HPDE6-E6E7 (cell line): ENCODE measurements at regions not wholly inside any gene's neighbourhood (a gene's known extent, or its start where the extent isn't known, plus 50 kb on each side); places are given as distances from the start of the nearest gene placed in this dataset.
"Not testable (repeated sequence)": the region's sequence is repeated elsewhere in the genome, so short reads cannot be mapped to it uniquely, and the experiment has no call there.

Experiments used
- DNase-seq: peaks from one replicate; pipeline ENCODE4 v3.0.0; 2011; ENCODE audit warnings: missing footprints; ENCODE audit errors: extremely low spot score

DNA sequence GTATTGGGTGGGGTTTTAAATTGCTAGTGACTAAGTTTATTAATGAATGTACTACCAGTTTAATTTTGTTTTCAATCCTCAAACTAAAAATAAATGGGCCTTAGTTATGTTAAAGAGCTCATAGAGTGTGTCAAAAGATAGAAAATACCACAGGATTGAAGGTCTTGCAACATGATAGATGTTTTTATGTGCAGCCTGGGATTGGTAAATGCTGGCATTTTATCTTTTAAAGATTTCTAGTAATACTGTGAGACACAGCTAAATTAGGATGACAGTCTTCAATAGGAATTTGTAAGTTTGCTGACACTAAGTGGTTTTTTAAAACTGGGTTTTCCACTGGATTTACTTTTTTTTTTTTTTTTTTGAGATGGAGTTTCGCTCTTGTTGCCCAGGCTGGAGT is 122.3 kb downstream of the HAUS1 start:
- no peak for DNase-seq

DNA sequence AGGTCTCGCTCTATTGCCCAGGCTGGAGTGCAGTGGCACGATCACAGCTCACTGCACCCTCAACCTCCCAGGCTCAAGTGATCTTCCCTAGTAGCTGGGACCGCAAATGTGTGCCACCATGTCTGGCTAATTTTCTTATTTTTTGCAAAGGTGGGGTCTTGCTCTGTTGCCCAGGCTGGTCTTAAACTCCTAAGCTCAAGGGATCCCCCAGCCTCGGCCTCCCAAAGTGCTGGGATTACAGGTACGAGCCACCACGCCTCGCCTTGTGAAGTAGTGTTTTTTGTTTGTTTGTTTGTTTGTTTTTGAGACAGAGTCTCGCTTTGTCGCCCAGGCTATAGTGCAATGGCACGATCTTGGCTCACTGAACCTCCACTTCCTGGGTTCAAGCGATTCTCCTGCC is 125.5 kb downstream of the HAUS1 start:
- DNase-seq: not testable (repeated sequence)

DNA sequence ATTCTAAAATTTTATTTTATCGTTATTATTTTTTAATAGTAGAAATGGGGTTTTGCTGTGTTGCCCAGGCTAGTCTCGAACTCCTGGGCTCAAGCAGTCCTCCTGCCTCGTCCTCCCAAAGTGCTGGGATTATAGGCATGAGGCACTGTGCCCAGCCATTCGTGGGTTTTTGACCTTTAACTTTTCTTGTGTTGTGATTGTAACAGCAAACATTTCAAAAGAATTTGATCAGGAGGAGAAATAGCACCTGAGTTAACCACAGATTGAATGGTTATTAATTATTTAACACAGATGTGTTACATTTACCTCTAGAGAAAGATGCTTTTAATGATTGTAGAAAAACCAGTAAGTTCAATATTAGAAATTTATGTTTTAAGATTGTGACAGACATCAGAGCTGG is 132.0 kb downstream of the HAUS1 start:
- DNase-seq: no peak

DNA sequence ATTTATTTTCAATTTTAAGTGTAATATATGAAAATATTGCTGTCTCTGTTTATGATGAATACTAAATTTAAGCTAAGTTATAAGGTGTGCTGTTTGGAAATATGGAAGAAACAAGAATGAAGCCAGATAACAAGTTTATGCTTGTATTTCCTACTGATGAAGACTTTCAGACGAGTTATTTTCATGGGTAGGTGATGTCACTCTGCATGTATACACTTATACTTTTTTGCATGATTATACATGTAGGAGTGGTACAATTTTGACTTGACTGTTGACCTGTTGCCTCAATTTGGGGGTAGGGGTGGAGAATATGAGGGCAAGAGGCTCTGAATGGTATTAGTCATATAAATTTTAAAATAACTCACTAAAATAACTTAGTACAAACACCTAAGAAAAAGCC is 133.7 kb downstream of the HAUS1 start:
- peak; percentile 25 for DNase-seq

DNA sequence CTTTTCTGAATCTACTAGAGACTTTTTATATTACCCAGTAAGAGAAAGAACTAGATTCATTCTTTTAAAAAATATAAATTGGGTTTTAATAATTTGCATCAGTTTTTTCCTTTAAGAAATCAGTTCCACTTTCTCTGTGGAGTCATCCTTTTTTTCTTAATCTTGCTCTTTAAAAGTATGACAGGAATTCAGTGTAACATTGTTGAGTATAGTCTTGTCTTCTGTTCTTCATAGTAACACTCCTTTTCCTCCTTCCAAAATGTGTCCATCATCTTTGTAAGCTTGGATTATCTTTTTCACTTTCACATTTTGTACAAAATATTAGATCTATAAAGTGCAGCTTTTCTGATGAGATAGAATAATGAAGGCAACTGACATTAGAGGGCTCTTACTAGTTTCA is 135.4 kb downstream of the HAUS1 start:
- DNase-seq: no peak

DNA sequence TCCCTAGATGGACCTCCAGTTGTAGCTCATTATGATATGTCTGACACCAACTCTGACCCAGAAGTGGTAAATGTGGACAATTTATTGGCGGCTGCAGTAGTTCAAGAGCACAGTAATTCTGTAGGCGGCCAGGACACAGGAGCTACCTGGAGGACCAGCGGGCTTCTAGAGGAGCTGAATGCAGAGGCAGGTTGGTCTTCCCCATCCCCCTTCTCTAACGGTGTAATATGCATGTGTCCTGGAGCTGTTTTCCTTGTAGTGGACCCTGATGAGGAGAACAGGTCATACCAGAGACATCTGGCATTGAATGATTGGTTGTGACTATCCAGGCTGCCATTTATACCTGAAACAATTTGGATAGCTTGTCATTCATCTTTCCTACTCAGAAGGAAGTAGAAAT is 135.8 kb downstream of the HAUS1 start:
- DNase-seq: no peak

DNA sequence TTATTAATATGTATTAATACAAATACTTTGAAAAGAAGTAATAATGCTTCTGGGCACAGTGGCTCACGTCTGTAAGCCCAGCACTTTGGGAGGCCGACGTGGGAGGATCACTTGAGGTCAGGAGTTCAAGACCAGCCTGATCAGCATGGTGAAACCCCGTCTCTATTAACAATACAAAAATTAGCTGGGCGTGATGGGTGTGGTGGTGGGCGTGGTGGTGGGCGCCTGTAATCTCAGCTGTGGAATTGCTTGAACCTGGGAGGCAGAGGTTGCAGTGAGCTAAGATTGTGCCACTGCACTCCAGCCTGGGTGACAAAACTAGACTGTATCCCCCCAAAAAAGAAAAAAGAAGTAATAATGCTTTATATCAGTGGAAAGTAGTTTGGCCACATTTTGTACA is 137.2 kb downstream of the HAUS1 start:
- not testable (repeated sequence) for DNase-seq

DNA sequence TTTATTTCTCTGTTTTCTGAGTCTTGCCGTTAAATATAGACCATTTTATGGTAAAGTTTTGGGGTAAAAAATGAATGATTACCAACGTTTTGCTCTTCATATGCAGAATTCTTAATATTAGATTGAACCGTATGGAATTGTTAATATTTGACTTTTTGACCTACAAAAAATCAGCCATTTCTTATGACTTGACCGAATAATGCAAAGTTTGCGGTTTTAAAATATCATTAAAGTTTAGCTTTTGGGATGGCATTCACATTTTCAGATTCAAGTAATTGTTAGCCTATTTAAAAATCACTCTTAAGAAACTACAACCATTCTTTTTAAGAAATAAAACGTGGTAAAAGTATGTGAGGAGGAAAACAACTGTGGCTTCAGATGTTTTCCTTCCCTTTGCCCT is 138.0 kb downstream of the HAUS1 start:
- no peak for DNase-seq

DNA sequence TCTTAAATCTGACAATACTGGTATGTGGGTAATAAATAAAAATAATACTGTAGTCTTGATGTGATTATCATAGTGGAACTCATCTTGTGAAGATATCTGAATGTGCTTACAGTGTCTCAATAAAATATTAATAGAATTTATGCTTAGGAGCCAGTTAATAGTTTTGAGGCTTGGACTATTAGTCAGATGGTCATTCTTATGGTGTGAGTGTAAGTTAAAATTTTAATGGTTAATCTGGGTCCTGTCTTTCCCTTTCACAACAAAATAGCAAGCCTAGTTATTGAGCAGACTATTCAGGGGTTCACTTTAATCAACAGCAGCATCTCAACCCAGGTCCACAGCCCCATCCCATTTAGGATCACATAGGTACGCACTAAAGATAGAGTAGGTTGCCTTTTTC is 138.9 kb downstream of the HAUS1 start:
- no peak for DNase-seq

DNA sequence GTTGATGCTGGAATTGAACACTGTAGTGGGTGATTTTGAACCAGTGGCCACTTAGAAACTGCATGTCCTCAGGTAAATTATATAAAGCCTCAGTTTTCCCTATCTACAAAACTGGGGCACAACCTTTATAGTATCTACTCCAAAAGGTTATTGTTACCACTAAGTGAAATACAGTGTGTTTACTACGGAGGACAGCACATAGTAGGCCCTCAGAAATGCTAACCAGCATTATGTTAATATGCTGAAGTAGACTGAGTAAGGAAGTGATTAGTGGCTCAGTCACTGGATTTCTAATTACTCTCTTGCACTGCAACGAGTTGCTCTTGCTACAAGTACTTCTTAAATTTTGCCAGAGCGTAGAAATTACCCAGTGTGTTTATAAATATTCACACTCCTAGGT is 139.5 kb downstream of the HAUS1 start:
- no peak for DNase-seq

DNA sequence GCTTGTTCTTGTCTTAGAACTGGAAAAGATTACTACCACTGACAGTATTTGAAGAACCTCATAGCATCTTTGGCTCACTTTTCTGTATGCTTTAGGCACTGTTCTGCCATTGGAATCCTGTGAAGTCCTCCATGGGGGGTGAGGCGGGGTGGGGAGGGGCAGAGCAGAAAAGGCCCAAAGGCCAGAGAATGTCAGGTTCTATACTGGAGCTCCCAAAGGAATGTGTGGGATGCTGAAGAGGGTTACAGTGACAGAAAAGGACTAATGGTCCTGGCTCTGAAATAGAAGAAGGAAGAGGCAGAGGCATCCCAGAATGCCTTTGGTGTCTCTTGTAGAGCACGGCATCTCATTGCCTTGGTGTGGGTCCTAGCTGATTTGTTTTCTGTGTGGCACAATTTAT is 141.9 kb downstream of the HAUS1 start:
- DNase-seq: no peak

DNA sequence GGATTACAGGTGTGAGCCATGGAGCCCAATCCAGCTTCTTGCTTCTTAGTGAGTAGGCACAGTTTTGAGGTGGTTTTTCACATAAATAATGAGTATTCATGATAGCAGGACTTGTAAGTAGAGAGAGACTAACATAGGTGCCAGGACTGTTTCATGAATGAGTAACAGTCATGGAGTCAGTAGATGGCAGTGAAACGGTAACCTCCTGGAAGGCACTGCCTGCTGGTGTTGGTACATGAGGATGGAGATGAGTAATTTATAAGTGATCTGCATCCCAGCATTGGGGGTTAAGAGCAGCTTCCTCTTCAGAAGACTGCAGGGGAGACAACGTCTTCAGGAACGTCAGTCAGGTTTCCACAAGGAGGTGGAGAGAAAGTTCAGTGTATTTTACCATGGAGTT is 143.8 kb downstream of the HAUS1 start:
- no peak for DNase-seq

DNA sequence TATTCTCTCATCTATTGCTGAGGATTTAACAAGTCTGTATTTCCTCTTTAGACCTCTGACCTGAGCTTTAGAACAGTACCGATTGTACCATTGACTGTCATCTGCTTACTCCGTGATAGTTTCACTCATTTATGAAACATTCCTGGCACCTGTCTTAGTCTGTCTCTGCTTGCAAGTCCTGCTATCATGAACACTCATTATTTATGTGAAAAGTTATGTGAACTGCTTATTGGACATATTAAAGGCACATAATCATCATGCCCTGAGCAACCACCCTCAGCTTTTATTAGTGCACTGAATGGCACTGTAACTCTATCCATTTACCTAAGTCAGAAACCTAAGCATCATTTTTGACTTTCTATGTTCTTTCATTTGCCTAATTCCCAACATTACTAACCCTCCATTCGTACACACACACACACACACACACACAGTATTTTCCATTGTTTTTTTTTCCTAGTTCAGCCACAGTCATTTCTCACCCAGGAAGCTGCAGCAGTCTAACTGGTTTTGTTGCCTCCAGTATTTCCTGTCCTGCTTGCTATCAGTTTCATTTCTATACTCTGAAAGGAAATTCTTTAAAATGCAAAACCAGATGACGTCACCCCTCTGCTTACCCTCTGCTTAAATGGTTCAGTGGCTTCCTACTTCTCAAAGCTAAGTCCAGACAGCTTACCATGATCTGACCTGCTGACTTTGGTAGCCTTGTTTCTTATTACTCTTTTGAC is 146.1 kb downstream of the HAUS1 start:
- DNase-seq: peak; percentile 78

DNA sequence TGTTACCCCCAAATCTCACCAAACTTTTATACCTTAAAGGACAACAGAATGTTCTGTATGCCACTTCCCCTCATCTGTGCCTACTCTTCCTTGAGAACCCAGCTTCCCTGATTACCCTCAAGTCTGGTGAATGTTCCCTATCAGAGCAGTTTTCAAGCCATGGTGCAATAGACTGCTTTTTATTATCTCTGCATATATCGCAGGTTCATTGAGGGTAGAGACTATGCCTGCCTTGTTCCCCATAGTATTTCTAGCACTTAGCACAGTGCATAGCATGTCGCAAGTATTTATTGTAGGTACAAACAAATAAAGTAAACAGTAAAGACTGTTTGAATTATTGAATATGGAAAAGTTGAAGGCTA is 146.6 kb downstream of the HAUS1 start:
- no peak for DNase-seq

DNA sequence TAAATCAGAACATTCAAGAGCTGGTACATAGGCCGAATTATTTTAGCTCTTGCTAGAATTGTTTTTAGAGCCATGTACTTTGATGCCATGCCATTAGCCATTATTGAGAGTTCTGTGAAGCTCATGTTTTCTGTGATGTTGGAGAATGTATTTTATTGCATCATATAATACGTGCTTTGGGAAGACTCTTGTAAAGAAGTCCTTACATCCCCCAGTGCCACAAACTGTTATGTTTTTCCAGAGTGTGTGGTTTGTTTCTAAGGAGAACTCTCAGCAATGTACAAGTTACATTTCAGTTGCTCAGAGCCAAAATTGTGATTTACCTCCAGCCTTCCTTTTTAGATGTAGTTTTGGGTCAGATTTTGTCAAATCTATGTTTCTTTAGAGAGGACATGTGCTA is 148.6 kb downstream of the HAUS1 start:
- DNase-seq: no peak

DNA sequence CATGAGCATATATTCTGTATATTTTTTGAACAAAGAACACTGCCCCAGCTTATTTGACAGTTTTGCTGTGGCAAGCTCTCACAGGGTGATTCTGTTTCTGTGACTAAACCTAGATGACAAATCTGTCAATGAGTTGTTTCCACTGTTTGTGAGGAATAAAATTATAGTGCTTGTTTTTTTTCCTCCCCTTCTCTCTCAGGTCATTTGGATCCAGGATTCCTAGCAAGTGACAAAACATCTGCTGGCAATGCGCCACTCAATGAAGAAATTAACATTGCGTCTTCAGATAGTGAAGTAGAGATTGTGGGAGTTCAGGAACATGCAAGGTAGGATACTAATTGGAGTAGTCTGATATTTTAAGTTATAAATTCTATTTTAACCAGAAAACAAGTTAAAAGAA is 149.3 kb downstream of the HAUS1 start:
- DNase-seq: no peak

DNA sequence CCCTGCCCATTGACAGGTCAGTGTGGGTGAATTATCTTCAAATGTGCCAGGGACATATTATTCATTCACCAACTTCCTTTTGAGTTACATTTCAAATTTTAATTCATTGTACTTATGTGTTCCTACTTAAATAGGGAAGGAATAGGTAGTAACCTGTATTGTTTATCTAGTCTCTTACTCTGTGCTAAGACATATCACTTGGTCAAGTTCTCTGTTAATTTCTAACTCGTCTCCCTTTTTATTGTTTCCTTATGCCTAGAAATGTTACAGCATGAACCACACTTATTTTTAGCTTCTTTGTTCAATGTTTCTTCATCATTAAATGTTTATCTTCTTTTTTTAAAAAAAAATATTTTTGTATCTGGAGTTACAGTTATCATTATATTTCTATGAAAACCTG is 151.9 kb downstream of the HAUS1 start:
- DNase-seq: no peak

DNA sequence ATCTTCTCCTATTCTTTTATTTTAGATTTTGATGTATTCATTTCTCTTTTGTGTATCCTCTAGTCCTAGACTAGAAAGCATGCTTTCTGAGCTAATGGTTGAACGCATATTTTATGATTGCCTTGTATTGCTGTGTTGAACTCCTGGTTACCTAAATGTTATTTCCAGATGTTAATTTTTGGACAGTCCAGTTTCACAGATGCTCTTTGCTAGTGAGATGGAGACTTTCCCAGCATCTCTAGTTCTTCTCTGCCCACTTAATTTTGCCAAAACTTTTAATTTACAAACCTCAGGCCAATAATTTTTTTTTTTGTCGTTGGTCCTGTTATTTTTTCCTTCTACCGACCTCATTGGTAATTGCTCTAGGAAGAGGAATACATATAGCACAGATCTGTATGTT is 153.2 kb downstream of the HAUS1 start:
- DNase-seq: no peak

DNA sequence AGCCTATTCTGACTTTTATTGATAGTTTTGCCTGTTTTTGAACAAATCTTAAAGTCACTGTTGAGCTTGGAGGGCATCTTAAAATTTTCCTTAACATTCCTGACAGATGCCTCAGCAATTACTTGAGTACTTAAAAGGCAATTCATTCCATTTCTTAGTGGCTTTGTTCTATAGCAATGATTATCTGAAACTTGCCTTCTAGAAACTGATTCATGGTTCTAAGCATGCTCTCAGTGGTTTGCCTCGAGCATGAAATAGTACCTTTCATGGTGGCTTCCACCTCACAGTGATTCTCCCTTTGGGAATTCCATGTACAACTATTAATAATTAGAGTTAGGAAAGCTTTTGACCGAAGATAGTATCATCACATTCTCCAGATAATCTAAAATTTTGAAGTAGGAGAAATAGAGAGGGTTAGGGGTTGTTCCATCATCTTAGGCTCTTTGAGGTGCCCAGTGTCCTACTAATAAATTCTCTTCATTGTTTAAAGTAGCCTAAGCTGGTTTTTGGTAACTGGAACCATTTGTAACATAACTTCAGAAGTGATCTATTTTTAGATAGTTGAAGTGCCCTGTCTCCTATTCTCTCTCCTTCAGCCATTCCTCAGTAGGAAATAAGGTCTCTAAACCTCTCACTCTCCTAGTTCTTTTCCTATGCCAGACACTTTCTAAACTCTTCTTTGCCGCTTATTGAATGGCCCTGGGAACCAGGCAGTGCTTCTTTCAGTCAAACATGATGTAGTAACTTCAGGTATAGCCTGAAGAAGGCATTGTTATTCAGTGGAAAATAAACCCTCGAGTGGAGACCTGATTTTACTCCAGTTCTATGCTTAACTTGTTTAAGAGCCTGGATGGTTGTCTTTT is 156.1 kb downstream of the HAUS1 start:
- DNase-seq: no peak

DNA sequence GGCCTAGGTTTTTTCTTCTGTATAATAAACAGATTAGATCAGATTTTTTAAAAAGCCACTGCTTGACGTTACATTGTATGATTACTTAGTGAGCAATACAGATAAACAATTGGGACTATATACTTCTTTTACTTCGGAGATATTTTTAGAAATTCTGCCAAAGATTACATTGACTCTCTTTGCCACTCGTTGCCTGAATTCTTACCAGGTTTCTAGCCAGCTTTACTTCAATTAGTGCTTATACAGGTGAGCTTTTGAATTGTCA is 156.6 kb downstream of the HAUS1 start:
- DNase-seq: no peak

DNA sequence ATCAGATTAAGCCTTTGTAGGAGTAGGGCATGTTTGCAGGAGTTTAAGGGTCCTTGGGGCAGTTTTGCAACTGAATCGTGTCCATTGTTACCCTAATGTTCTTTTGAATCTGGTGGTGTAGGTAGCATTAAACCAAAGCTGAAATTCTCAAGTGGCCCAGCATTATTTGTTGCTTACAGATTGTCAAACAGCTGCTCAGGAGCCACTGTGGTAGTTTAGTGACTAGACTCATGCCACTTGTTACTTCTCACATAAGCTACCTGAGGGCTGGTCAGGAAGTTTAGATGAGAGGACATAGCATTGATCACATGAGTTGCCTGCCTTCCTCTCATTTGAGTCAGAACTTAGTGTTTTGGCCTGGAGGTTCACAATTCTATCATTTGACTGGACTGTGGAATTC is 157.6 kb downstream of the HAUS1 start:
- no peak for DNase-seq

DNA sequence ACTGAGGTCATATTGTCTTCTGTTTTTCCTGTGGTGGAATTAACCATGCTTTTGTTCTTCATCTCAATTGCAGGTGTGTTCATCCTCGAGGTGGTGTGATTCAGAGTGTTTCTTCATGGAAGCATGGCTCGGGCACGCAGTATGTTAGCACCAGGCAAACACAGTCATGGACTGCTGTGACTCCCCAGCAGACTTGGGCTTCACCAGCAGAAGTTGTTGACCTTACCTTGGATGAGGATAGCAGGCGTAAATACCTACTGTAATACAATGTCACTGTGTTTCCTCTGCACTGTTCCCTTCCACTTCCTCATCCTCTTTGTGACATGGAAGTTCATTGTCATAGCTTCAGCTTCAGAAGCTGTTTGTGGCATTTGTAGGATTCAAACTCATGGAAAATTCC is 158.7 kb downstream of the HAUS1 start:
- no peak for DNase-seq

DNA sequence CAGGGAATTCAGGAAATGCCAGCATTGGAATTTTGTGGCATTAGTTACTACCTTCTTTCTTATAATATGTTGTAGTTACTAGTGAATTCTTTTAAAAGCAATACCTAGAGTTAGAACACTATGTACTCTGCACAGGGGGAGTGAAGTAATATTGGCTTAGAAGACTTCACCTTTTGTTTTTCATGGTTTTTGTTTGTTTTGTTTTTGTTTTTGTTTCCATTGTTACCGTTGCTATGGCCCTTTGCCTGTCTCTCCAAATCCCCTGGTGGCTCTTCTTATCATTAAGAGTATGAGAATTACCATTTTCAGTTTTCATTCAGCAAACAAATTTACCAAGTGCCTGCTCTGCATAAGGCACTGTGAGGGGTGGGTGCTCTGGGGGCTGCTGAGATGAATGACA is 160.1 kb downstream of the HAUS1 start:
- DNase-seq: no peak
